ENCODE measurements at regions not wholly inside any gene's neighbourhood (a gene's known extent, or its start where the extent isn't known, plus 50 kb on each side); places are given as distances from the start of the nearest gene placed in this dataset.
"Not testable (repeated sequence)": the region's sequence is repeated elsewhere in the genome, so short reads cannot be mapped to it uniquely, and the experiment has no call there.

DNA sequence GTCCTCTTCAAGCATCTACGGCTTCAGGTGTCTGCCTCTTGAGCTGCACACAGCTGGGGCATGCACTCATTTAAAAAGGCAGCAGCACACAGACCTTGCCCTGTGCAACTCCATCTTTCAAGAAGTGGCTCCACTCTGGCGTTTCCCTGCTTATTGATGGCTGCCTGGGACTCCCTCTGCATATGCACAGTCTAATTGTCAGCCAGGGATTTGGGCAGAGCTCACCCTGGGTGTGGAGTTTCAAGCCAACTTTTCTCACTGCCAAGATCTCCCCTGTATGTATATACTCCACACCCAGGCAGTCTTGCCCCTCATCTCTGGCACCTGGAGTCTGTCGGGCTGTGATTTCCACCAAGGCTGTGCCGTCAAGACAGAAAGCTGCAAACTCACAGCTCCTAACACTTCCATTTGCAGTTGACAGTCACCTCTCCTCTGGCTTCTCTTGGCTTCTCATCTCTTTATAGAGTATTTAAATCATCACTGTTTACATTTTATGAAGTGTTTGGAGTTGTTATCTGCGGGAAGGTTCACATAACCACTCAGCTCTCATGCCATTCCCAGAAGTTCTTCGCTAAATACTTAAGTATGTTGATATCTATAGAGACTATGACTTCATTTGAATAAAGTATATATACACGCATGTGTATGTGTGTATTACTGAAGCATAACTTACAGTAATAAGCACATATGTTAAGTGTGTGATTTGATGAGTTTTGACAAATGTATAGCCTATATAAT lies 130.5 kb upstream of the ZNF469 start:
- DNase-seq: not testable (repeated sequence)

DNA sequence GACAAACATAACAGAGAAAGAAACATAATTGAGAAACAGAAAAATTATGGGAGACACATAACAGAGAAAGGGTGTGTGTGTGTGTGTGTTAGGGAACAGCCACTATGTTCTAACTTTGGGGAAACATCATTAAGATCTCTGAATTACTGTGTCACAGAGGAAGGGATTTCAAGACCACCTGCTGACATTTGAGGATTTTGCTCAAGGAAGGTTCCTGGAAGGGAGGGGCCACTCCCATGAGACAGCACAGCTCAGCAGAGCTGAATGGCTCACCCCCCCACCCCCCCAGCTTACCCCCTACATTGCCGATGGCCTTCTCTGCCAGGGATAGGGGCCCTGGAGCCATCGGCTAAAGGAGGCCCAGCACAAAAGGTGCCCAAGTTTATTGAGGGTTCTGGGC lies 124.6 kb upstream of the ZNF469 start:
- not testable (repeated sequence) for DNase-seq

DNA sequence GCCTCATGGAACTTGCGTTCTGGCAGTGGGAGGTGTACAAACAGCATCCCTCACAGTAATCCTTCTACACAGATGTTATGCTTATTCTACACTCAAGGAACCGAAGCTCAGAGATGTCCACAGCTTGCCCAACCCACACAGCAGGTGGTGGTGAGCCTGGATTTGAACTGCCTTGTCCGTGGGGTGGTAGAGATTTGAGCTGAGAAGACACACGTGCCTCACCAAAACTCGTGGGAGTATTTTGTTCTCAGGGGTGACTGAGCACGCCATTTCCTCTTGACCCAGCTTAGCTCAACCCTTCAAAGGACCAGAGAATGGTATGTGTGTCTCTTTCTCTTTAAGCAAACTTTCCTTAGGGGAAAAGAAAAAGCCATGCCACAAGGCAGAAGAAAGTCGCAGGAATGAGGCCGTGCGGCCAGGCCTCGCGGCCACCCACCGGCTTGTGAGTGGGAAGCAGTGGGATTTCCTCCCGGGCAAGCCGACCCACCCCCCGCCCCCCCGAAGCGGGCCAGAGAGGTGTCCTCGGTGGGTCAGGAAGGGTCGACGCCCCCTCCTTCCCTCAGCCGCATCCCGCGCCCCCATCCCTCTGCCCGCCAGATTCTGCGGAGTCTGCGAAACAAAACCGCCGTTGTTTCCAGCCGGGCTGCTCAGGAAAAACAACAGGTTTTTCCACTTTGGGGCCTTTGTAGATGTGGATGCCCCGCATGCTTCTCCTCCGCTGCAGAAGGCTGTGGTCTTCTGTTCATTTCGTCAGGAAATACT lies 123.8 kb upstream of the ZNF469 start:
- peak; percentile 51 for DNase-seq

DNA sequence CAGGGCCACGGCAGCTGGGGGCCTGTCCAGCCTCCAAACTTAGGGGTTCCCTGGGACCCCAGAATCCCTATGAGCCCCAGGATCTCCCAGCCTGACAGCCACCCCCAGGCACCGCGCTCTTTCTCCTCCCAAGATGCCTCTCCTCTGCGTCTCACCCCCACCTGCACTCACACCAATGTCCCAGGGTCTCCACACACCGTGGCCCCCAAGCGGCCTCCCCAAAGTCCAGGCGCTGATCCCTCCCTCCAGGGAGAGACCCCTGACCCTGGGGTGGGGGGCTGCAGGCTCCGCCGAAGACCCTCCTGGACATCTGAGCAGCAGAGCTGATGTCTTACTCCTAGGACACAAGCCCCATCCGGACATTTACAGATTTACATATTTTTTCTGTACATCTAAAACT lies 123.2 kb upstream of the ZNF469 start:
- not testable (repeated sequence) for DNase-seq

DNA sequence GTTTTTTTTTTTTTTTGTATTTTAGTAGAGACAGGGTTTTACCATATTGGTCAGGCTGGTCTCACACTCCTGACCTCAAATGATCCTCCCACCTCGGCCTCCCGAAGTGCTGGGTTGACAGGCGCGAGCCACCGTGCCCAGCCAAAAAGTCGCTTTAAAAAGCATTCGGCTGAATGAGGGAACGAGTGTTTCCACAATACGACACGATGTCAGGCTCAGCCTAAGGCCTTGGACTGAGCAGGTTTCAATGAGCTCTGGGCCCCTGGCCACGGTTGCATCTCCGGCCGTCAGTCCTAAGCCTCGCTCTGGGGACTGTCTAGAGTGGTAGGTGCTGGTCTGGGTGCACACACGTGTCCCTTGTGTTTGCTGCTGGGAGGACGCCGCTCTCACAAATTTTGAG lies 122.6 kb upstream of the ZNF469 start:
- not testable (repeated sequence) for DNase-seq

DNA sequence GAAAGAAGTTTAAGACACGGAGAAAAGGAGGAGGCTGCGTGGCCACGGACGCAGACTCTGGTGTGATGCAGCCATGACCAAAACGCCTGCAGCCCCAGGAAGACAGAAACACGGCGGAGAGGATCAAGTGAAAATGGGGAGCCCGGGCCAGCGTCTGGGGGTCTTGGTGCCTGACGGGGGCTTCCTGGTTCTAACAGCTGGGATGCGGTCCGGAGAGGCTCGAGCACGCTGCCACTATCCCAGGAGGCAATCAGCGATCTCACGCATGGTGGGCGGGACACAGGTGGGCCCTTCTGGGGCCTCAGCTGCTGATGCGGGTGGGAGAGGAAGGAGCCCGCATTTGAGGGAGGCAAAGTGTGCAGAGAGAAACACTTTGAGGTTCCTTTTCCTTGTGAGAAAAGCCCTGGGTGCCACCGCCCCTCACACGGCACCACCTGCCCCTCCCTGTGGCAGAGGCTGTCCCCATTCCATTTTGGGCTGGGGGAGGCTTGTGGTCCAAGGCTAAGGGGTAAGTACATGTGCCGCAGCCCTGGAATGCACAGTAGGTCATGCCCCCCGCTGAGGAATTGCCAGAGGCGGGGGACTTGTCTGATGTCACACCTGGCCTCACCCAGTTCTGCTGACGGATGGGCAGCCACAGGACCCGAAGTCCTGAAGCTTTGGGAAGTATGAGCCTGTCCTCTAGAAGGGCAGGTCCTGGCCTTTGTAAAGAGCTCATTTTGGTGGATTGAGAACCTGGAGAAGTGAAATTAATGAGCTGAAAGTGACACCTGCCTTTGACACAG lies 121.7 kb upstream of the ZNF469 start:
- DNase-seq: not testable (repeated sequence)

DNA sequence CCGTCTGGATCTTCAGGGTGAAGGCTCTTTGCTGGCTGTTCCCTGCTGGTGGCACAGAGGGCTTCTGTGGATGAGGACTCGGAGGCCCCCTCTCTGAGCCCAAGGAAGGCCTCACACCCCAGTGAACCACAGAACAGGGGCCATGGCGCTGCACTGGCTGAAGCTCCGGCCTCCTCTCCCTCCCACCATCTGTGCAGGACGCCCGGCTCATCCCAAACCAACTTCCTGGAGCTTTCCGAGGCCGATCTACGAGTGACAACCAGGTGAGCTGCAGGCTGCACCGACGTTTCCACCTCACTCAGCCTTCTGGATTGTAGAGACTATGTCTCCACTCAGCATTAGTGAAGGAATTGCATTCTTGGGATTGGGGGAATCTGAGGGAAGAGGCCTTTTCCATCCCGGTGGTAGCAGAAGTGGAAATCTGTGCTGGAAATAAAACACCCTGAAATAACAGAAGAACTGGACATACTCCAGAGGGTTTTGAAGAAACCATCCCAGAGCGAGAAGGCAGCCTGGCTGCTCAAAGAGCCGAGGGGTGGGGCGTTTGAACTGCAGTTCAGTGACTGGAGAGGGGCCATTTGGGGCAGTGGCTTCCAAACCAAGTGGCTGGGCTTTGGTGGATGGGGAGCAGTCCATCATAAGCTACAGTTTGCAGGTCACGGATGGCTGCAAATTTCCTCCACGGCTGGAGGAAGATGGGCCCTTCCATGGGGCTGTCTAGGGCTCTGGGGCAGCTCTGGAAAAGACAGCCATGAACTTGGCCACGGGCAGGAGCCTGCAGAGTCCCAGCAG lies 120.7 kb upstream of the ZNF469 start:
- not testable (repeated sequence) for DNase-seq

DNA sequence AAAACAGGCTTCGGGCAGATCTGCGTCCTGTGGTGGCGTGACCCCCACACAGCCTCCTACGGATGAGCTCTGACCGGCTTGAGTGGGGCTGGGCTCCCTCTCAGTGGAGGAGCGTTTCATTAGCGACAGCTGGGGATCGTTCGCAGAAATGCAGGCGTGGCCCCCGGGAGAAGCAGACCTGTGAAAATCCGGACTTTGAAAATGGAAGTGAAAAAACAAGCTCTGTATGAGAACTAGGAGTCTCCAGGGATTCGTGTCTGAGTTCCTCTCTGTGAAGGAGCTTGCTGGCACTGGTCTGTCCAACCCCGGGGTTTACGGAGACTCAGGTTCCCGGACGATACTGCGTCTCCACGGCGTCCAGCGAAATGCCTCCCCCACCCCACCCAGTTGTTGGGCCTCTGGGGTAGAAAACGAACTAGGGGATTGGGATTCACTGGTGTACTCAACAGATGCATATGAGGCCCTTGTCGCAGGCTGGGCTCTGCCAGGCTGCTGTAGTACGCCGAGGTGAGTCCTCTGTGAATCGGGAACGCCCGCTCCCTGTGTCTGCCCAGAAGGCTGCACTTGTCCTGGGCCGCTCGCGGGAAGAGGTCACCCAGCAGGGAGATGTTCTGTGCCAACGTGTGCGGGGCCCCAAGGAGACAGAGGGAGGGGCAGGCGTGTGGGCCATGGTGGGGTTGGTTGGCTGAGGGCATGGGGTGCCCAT lies 119.7 kb upstream of the ZNF469 start:
- DNase-seq: not testable (repeated sequence)

DNA sequence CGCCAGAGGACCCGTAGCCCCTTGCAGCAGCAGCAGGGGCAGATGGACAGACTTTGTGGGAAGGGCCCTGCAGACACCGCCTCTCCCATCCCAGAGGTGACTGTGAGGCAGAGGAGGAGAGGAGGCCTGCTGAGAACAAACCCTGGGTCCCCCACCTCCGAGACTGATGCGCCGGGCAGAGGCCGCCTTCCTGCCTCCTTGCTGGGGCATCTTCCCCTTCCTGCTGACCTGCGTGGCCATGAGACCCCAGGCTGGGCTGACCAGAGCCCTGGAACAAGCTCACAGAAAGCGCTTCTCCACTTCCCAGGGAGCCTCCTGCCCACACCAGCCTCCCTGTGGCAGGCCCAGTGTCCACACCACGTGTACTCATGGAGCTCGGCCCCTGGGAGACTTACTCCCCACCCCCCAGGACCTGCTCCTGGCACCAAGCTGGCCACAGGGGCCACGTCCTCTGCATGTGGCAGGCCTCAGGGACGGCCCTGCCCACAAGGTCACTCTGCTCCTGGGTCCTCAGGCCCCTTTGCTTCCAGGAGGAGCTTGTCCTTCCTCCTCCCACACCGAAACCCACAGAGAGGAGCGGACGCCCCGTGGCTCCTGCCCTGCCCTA lies 119.0 kb upstream of the ZNF469 start:
- DNase-seq: not testable (repeated sequence)

DNA sequence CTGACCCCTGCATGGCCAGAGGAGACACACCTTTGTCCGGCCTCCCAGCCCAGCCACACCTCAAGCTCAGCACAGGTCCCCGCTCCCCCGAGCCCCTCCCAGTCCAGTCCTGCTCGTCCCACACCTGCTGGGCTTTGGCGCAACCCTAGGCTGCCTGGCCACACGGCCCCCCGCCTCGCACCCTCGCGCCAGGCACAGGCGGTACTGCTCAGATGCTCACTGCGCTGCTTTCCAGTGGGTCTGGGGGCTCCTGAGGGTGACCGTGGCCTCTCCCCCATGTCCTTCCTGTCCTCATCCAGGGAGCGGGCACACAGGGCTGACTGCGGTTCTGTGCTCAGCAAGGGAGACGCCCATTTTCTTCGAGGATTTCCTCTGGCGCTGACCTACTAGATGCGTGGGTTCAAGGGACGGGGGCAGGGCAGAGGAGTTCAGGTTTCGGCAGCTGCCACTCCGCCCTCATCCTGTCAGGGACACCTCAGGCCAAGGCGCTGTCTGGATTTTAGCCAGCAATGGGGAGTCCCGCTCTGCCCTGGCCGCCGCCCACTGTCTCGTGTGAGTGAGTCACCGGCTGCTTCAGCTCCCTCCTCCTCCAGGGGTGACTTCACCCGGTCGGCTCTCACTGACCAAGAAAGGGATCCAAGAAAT lies 118.0 kb upstream of the ZNF469 start:
- peak; percentile 91 for DNase-seq

DNA sequence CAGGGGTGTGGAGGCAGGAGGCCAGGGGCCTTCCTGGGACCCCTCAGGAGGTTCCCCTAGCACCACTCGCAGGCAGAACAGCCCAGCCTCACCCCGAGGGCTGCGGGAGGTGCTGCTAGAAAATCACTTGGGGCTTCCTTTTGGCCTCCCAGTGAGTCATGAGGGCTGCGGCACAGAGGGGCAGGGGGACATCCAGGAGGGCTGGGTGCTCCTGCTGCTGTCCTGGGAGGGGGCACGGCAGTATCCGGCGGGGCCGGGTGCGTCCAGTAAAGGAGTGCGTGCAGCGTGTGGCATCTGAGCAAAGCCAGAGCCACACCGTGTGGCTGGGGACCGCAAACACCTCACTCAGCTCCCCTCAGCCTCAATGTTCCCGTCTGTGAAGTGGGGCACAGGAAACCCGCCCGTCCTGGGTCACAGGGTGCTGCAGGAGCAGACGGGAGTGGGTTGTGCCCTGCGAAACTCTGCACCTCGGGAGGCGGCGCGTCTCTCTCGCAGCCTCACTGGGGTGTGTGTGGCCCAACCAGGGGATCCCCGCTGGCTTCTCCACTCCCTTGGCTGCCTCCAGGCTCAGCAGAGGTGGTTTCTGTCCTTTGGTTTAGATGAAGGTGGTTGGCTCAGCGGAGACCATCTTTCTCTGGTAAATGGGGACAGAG lies 117.3 kb upstream of the ZNF469 start:
- DNase-seq: not testable (repeated sequence)

DNA sequence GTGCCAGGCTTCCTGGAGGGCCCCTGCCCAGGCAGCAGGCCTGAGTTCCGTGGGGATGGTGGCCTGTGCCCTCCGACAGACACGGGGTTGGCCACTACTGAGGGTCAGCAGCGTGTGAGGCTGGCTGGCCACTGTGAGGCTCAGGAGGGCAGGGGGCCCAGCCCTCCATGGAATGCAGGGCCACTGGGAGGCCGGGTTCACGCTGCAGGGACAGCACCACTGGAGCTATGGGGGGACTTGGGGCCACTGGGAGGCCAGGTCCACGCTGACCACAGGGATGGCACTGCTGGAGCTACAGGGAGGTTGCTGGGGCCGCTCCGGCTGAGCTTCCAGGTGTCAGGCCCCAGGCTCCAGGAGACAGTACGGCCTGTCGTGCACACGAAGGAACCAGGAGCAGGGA lies 116.7 kb upstream of the ZNF469 start:
- not testable (repeated sequence) for DNase-seq

DNA sequence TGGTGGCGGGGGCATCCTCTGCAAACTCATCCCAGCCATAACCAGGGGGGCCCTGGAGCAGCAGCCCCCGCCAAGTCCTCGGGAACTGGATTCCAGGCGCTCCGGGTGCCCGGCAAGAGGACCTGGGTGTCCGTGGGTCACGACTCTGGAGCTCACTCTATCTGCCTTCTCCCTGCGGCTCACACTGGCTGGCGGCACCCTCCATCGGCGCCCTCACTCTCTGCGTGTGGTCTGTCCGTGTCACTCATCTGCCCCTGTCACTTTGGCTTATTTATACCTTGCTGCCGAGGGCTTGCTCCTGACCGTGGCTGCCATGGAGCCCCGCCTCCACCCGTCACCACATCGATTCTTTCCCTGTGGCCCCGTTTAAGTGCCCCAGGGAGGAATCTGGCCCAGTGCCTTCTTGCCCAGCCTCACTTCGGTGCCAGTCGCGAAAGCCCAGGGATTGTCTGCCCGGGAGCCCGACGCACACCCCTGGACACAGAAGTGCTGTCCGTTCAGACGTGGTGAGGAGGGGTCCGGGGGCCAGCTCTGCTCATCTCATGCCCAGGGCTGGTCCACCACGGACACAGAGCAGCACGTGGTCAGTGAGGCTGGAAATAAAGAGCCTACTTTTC lies 115.7 kb upstream of the ZNF469 start:
- not testable (repeated sequence) for DNase-seq

DNA sequence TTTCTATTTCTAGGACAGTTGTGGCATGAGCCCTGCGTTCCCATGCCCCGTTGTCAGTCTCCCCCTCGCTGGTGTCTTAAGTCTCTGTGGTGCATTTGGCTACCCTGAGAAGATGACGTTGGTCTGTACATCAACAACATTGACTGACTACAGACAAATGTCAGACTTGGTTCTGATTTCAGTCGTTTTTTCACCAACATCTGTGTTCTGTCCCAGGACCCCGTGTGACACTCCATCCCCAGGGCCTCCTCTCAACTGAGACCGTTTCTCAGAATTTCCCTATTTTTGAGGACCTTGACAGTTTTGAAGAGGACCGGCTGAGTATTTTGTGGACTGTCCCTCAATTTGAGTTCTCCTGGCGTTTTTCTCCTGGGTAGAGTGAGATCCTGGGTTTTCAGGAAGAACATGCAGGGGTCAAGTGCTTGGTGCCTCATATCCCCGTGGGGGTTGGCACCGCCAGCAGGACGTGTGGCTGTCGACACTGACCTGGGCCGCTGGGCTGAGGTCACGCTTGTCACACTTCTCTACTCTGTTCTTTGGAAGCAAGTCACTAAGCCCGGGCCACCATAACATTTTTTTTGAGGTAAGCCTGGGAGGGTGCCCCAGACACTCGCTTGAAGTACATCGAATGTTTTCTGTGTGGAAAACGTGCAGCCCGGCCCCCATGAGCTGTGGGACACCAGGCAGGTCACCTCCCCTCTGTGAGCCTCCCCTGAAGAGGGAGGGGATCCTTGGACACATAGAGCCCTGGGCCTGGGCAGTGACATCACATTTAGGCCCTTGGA lies 114.4 kb upstream of the ZNF469 start:
- not testable (repeated sequence) for DNase-seq

DNA sequence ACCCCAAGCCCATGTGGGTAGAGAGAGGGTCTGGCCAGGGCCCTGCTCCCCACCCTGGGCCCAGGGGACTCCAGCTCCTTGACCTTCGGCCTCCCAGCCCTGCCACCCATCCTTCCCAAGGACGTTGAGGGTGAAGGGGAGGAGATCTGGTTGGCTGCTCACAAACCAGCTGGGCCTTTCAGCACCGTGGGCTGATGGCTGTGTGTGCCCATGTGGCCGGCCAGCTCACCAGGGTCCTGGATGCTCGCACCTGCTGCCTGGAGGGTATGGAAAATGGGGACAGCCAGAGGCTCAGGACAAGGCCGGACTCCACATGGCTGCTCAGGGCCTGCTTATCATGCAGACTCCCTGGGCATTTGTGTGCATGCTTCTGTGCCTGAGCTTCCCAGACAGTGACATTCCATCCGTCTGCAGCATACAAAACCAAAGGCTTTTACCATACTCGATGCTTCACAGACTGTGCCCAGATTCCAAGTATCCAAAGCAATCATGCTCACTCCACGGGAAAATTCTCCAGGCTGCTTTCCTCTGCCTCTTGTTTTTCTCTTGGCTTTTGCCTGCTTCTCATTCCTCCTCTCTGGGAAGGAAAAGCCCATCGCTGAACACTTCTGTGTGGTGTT lies 112.5 kb upstream of the ZNF469 start:
- not testable (repeated sequence) for DNase-seq

DNA sequence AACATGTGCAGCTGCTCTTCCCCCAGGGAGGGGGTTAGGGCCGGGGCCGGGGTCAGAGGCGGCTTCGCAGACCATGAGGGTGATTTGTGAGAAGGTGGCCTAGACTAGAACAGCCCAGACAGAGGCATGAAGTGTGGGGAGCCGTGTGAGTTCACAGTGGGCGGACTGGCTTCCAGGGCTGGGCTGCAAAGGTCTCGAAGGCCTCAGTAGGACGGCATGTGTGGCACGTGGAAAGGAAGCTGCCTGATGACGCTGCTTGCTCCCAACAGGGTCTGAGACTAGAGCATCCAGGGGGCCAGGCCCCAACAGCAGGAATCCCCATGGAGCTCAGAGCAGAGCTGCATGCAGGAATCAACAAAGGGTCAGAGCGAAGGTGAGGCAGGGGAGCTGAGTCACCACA lies 111.5 kb upstream of the ZNF469 start:
- DNase-seq: not testable (repeated sequence)

DNA sequence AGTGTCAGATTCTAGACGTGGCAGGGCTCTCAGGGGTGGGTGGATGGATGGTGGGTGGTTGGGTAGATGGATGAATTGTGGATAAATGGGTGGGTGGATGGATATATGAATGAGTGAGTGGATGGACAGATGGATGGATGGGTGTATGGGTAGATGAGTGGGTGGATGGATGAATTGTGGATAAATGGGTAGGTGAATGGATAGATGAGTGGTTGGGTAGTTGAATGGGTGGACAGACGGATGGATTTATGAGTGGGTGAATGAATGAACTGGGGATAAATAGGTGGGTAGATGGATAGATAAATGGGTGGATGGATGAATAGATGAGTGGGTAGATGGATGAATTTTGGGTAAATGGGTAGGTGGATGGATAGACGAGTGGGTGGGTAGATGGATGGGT lies 111.0 kb upstream of the ZNF469 start:
- DNase-seq: not testable (repeated sequence)

DNA sequence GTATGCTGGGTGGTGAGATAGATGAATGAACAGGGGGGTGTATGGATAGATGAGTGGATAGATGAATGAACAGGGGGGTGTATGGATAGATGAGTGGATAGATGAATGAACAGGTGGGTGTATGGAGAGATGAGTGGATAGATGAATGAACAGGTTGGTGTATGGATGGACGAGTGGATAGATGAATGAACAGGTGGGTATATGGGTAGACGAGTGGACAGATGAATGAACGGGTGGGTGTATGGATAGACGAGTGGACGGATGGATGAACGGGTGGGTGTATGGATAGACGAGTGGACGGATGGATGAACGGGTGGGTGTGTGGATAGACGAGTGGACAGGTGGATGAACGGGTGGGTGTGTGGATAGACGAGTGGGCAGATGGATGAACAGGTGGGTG lies 110.3 kb upstream of the ZNF469 start:
- DNase-seq: not testable (repeated sequence)

All from left hindlimb (tissue), 1 donor.